Neural crest cell (in vitro differentiated cells): ENCODE measurements at regions not wholly inside any gene's neighbourhood (a gene's known extent, or its start where the extent isn't known, plus 50 kb on each side); places are given as distances from the start of the nearest gene placed in this dataset.

ENCODE experiments used
- DNase-seq: peaks from one replicate; pipeline ENCODE4 v3.0.0; 2021; ENCODE audit warnings: low read depth, mixed read lengths, low spot score
- H3K27ac Mint-ChIP-seq: one replicate; pipeline ENCODE4 v1.8.0; 2021; ENCODE audit warnings: mild to moderate bottlenecking, mixed read lengths; ENCODE audit not compliant: unreplicated experiment
- H3K27me3 Mint-ChIP-seq: 2 replicates; pipeline ENCODE4 v1.8.0; 2021; ENCODE audit warnings: low read depth, mild to moderate bottlenecking, mixed read lengths
- H3K36me3 Mint-ChIP-seq: 2 replicates; pipeline ENCODE4 v1.8.0; 2021; ENCODE audit warnings: low read depth, mild to moderate bottlenecking, mixed read lengths
- H3K4me1 Mint-ChIP-seq: 2 replicates; pipeline ENCODE4 v1.8.0; 2021; ENCODE audit warnings: mixed read lengths
- H3K4me3 Mint-ChIP-seq: one replicate; pipeline ENCODE4 v1.8.0; 2021; ENCODE audit warnings: mild to moderate bottlenecking, mixed read lengths
- H3K9me3 Mint-ChIP-seq: 2 replicates; pipeline ENCODE4 v1.8.0; 2021; ENCODE audit warnings: mixed read lengths
- CTCF ChIP-seq: fragments of 200-600 bp; sonication (generic); conservative IDR thresholded peaks from 2 replicates; pipeline ENCODE4 v1.5.0; 2021; ENCODE audit warnings: antibody characterized with exemption, mild to moderate bottlenecking
- microRNA-seq: library from miRNA; unstranded; fragments of <30 nt; microRNA quantifications from one replicate; pipeline ENCODE4, GENCODE V29; 2020

GRCh38 chr7:131274986-131275385 lies 52.7 kb upstream of the MKLN1 start:
- DNase-seq, result no peak
- Mint-ChIP-seq H3K36me3 (no peaks in the 10 kb centered on the region), H3K27me3 (no peaks in the 10 kb centered on the region), H3K27ac (no peak overlapping the region), H3K4me1 (no peaks in the 10 kb centered on the region), H3K9me3 (no peaks in the 10 kb centered on the region), H3K4me3 (no peak overlapping the region)
- TF ChIP-seq CTCF, result no peak

GRCh38 chr7:131276190-131276589 lies 51.5 kb upstream of the MKLN1 start:
- no peaks in the 10 kb centered on the region for H3K9me3 Mint-ChIP-seq
- DNase-seq, result no peak
- H3K4me1 Mint-ChIP-seq, result no peaks in the 10 kb centered on the region
- H3K36me3 Mint-ChIP-seq, result no peaks in the 10 kb centered on the region
- H3K4me3 Mint-ChIP-seq, result no peak overlapping the region
- no peaks in the 10 kb centered on the region for H3K27me3 Mint-ChIP-seq
- H3K27ac Mint-ChIP-seq, result no peak overlapping the region
- TF ChIP-seq CTCF, result no peak

- DNase-seq, result no peak
- Mint-ChIP-seq H3K4me3 (no peak overlapping the region), H3K27ac (no peak overlapping the region)
Measured at GRCh38 chr7:131276748-131277147, 50.9 kb upstream of the MKLN1 start.

More at GRCh38 chr7:131276748-131277147, 50.9 kb upstream of the MKLN1 start:
- H3K9me3 Mint-ChIP-seq, result no peaks in the 10 kb centered on the region
- H3K36me3 Mint-ChIP-seq, result no peaks in the 10 kb centered on the region
- no peaks in the 10 kb centered on the region for H3K27me3 Mint-ChIP-seq
- TF ChIP-seq CTCF, result no peak
- no peaks in the 10 kb centered on the region for H3K4me1 Mint-ChIP-seq

Small RNA genes lying in the stretch of these regions (microRNA-seq; reads per million reads assigned to microRNA genes)
- gene MIR29A, result 323 reads per million, percentile 71 among the genes with 10 or more reads in this experiment
